ENCODE measurements at regions not wholly inside any gene's neighbourhood (a gene's known extent, or its start where the extent isn't known, plus 50 kb on each side); places are given as distances from the start of the nearest gene placed in this dataset.

- POLR2A ChIA-PET: no interaction called here
- CTCF ChIA-PET: no interaction called here
Measured at GRCh38 chr10:4088354-4089066, 303.5 kb upstream of the KLF6 start.

DNA sequence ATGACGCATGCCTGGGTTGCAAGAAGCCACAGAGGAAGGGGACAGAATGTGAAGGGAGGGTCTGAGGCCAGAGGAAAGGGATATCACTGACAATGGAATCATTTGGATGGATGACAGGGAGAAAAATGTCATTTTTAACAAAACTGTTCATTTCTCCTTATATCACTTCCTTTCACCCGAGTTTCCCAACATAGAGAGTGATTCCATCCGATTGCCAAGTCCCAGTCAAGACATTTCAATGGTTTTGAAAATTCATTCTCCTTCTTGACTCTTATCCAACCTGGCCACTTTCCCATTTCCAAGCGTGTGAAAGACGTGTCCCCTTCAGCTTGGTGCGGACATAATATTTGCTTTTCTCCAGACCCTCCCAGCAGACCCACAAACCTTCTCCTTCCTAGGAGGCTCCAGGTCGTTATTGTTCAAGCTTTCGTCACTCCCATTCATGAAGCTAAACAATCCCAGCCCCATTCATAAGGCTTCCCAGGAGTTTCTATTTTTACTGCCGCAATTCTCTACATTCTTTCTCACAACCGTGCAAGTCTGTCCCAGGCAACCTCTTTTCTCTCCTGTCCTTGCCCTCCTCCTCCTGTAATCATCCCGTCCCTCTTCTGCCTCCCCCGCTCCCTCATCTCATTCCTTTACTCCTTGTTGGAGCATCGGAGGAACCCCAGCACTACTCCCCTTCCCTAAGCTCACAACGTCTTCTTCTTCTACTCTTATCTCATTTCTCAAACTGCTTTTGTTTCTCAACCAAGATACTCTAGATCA lies 301.3 kb upstream of the KLF6 start:
- CTCF ChIA-PET: no interaction called here

DNA sequence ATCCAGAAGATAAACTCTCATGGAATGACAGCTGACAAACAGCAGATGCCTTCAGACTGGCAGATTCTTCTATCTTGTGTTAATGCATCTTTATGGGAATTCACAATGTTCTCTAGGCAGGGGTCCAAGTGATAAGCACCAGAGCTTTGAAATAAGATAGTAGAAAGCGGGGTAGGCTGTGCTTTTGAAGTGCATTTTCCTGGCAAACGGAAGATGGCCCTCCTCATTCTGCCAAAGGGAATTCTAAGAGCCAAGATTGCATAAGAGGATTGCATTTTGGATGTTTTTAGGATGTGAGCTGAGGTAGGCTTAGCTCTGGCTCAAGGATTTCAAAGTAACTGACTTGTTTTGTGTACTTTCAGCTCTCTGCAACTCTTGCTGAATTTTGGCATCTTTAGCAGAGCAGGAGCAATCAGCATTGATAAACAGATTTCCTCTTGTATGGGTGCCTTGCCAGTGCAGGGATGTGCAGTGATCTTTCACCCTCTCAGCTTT lies 298.5 kb upstream of the KLF6 start:
- POLR2A ChIA-PET: interaction anchor here (0.6 kb wide), 1 partner anchor 52 kb away, joined by 3 read pairs; no protein-coding TSS in a partner anchor
- CTCF ChIA-PET: interaction anchor here (0.5 kb wide), 1 partner anchor 312 kb away, joined by 4 read pairs; no protein-coding TSS in a partner anchor

More for the DNA sequence above, 301.3 kb upstream of the KLF6 start:
- POLR2A ChIA-PET: no interaction called here

DNA sequence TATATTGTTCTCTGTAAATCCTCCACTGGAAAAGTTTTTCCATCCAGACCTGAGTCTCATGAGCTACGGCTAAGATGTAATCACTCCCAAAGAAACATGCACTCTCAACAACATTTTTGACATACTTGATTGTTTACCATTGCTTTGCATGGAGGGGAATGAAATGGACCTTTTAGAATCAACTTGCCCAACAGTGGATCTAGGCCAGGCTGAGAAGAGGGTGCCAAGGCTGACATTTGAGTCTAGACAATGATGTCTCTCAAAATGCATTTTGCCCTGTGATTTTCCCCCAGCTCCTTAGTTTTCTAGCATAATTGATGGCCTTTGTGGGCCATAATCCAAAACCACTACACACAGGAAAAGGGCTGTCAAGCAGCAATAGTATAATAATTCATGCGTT lies 297.9 kb upstream of the KLF6 start:
- ChIA-PET POLR2A (no interaction called here), CTCF (interaction anchor here (0.5 kb wide), 1 partner anchor 312 kb away, joined by 4 read pairs; no protein-coding TSS in a partner anchor)

GRCh38 chr10:4081685-4082111 lies 296.7 kb upstream of the KLF6 start:
- CTCF ChIA-PET: no interaction called here
- POLR2A ChIA-PET: no interaction called here

DNA sequence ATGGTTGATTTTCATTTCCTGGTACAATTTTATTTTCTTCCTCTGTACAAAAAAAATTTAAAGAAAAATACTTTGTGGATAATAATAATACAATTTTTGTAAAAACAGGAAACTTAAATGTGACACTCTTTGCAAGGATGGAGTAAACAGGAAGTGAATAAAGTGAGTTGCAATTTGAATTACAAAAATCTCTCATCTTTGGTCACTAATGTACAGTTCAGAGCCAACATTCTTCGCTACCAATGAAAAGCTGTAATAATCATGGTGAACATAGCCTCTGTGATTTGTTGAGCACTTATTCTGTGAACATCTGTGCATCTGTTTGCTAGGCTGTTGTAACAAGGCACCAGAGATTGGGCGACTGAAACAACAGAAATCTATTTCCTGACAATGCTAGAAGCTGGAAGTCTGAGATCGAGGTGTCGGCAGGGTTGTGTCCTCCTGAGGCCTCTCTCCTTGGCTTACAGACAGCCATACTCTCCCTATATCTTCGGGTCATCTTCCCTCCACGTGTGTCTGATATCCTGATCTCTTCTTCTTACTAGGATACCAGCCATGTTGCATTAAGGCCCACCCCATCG lies 295.3 kb upstream of the KLF6 start:
- ChIA-PET POLR2A (no interaction called here), CTCF (no interaction called here)

DNA sequence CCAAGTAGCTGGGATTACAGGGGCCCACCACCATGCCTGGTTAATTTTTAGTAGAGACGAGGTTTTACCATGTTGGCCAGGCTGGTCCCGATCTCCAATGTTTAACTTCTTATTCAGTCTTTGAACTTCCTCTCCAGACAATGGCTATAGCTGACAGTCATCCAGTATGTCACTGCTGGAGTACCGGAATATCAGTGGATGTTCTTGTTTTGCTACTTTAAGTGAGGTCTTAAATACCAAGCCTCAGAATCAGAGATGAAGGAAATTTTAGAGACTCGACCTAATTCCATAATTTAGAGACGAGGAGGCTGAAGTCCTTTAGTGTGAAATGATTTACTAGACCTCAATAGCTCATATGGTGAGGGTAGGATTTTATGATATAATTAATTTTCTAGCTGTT lies 294.8 kb upstream of the KLF6 start:
- ChIA-PET POLR2A (no interaction called here), CTCF (no interaction called here)

GRCh38 chr10:4077804-4078203 lies 292.8 kb upstream of the KLF6 start:
- ChIA-PET CTCF (interaction anchor here (0.6 kb wide), 1 partner anchor 87 kb away, joined by 3 read pairs; no protein-coding TSS in a partner anchor), POLR2A (no interaction called here)

- CTCF ChIA-PET: no interaction called here
- POLR2A ChIA-PET: no interaction called here
Measured at GRCh38 chr10:4076983-4077382, 292.0 kb upstream of the KLF6 start.

DNA sequence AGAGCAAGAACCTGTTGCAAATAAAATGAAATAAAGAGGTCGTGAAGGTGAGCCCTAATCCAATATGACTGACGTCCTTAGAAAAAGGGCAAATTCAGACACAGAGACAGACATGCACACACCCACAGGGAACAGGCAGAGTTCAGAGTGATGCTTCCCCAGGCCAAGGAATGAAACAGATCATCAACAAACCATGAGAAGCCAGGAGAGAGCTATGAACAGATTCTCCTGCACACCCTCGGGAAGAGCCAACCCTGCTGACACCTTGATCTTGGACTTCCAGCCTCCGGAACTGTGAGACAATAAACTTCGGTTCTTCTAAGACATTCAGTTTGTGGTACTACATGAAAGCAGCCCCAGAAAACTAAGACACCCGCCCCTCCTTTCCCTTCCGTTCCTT lies 290.4 kb upstream of the KLF6 start:
- POLR2A ChIA-PET: interaction anchor here (0.7 kb wide), 1 partner anchor 913 kb away, joined by 3 read pairs; no protein-coding TSS in a partner anchor
- CTCF ChIA-PET: no interaction called here

DNA sequence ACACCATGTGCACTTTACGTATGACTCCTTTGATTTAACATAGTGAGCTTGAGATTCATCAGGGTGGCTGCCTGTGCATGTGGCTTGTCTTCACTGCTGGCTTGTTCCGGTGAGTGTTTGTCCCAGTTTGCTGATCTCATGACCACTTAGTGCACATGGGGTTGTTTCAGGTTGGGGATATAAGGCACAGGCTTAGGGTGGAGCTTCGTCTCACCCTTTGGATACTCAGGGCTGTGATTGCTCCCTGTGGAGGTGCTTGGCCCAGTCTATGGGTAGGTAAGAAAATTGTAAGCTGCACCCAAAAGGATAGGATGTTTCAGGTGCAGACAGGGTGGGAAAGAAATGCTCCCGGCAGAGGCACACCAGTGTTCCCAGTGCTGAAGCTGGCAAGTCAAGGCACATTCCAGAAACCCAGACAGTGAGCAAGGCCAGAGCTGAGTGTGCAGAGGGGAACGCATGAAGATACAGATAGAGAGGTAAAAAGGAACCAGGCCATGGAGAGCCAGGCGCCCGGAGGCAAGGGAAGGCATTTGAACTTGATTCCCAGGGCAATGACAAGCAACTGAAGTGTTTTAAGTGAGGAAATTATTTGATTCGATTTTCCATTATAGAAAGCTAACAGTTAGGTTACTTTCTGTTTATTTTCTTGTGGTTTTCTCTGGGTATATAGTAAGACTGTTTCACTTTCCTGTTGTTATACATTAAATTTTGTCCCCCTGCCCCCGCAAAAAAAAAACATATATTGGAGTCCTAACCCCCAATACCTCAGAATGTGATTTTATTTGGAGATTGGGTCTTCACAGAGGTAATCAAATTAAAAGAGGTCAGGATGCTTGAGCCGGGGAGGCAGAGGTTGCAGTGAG lies 289.8 kb upstream of the KLF6 start:
- ChIA-PET POLR2A (interaction anchor here (0.7 kb wide), 1 partner anchor 913 kb away, joined by 3 read pairs; no protein-coding TSS in a partner anchor), CTCF (no interaction called here)

DNA sequence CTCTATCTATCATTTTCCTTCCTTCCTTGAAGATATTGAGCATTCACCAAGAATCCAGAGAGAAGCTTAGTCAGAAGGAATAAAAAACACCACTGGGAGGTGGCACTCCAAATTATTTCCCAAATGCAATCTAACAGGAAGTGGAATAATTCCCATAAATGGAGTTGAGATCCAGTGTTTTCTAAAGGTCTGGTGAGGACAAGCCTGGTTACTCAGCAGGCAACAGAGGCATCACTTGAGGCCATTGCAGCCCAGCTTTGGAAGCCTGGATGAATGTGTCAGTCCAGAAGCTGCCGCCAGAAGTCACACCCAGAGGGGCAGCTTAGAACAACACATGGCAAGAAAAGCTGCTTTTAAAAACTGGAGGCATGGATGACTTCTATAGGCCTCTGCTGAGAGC lies 288.9 kb upstream of the KLF6 start:
- CTCF ChIA-PET: no interaction called here
- POLR2A ChIA-PET: no interaction called here

DNA sequence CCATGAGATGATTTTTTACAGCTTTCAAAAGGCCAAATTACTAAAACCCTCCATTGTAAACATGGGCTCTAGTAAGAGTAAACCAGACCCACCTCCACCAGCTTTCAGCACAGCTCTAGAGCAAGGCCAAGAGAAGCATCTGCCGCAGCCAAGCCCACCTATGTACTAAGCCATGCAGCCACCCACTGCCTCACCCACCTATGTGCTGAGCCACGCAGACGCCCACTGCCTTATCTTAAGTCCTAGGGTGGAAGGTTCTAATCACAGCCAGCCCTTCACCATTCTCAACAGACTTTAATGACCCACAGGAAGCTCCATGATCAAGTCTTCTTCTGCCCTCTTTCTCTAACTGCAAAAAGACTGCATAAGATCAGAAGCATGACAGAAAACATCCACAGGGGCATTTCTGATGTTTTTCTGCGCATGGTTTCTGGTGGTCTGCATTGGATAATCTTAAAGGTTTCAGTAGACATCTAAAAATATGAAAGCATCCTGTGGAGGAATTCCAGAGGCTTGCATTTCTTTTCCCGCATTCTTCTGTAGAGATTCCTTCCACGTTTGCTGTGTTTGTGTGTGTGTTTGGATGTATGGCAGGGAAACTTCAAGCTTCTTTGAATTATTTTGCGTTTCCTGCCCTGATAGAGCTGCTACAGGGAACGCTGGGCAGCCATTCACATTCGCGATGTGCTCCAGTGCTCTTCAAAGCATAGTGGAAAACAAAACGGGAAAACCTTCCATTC lies 286.1 kb upstream of the KLF6 start:
- ChIA-PET POLR2A (no interaction called here), CTCF (no interaction called here)

DNA sequence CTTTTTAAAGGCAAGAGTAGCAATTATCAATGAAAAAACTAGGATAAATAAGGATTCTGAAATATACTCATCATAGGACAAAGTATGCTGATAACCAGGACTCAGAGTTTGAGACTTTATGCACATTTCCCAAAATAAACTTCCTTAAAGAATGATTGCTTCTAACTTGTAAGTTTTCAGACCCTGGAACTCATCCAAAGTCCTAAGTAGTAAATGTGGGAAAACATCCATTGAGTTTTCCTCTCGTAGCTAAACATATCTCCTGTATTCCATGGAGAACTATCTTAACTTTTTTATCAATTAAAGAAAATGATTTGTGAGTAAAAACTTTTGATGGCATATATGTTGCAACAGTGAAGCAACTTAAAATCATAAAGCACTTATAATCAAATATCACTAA lies 285.2 kb upstream of the KLF6 start:
- CTCF ChIA-PET: no interaction called here
- POLR2A ChIA-PET: no interaction called here

- ChIA-PET POLR2A (no interaction called here), CTCF (no interaction called here)
Measured at GRCh38 chr10:4069491-4069890, 284.5 kb upstream of the KLF6 start.

DNA sequence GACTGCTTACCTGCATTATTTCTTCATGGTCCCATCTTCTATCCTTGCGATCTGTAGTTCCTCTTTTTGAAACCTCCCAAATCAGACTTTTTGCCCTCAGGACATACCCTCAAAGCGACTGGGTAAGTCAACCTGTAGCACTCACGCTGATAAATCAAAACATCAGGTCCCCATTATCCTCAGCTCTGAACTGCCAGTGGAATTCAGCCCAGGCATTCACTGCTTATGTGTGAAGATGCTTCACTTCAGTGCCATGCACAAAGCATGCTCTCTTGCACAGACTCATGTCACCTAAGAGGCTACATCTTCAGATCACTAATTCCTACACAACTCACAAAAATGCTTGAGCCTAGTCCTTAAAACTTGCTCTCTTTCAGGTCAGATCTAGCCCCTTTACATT lies 283.6 kb upstream of the KLF6 start:
- POLR2A ChIA-PET: no interaction called here
- CTCF ChIA-PET: no interaction called here

DNA sequence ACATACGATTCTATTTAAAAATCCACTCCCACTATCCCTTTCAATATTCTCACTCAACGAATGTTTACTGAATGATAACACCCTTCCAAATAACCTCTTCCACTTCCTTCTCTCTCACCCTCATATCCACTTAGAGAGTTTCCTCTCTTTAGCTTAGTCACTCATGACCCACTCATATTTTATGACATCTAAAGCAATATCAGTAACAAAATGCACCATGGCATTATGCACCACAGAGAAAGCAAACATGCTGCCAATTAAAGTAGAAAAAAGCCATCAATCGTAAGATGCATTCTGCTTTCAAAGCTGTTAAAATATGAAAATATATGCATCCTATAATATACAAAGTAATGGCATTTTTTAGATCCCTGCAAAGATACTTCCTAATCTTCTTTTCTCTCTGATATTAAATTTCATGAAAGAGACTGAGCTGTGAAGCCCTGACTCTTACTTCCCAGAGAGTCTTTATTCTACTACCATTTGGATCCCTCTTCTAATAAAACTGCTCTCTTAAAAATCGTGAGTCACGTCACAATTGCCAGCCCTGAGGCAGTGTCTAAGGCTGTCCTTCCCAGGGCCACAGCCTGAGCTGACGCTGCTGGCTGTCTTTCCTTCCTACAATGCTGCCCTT lies 283.0 kb upstream of the KLF6 start:
- CTCF ChIA-PET: no interaction called here

GRCh38 chr10:4067531-4067930 lies 282.5 kb upstream of the KLF6 start:
- POLR2A ChIA-PET: interaction anchor here (1.5 kb wide), 1 partner anchor 202 kb away, joined by 3 read pairs; no protein-coding TSS in a partner anchor
- CTCF ChIA-PET: interaction anchor here (0.7 kb wide), 1 partner anchor 13 kb away, joined by 3 read pairs; no protein-coding TSS in a partner anchor

More for the DNA sequence above, 283.0 kb upstream of the KLF6 start:
- POLR2A ChIA-PET: no interaction called here

All from activated CD8-positive, alpha-beta memory T cell treated with anti-CD3 and anti-CD28 coated beads for 36 hours (primary cell).